ENCODE measurements at regions not wholly inside any gene's neighbourhood (a gene's known extent, or its start where the extent isn't known, plus 50 kb on each side); places are given as distances from the start of the nearest gene placed in this dataset.

- TF ChIP-seq, protein P1, sequence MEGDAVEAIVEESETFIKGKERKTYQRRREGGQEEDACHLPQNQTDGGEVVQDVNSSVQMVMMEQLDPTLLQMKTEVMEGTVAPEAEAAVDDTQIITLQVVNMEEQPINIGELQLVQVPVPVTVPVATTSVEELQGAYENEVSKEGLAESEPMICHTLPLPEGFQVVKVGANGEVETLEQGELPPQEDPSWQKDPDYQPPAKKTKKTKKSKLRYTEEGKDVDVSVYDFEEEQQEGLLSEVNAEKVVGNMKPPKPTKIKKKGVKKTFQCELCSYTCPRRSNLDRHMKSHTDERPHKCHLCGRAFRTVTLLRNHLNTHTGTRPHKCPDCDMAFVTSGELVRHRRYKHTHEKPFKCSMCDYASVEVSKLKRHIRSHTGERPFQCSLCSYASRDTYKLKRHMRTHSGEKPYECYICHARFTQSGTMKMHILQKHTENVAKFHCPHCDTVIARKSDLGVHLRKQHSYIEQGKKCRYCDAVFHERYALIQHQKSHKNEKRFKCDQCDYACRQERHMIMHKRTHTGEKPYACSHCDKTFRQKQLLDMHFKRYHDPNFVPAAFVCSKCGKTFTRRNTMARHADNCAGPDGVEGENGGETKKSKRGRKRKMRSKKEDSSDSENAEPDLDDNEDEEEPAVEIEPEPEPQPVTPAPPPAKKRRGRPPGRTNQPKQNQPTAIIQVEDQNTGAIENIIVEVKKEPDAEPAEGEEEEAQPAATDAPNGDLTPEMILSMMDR (IDR thresholded peaks at IDR 0.05; ENCODE audit: insufficient read depth, low read length, missing control alignments): no peak
- DNase-seq (ENCODE audit: low read depth, low spot score): no peak
- ChIA-PET CTCF (no interaction called here), POLR2A (no interaction called here)
- no peak overlapping the region for H3K4me3 ChIP-seq (ENCODE audit: low read depth, low read length)
Measured at GRCh38 chrX:4314586-4314985, 601.1 kb upstream of the PRKX start.

- DNase-seq (ENCODE audit: low read depth, low spot score): no peak
- no peak overlapping the region for H3K4me3 ChIP-seq (ENCODE audit: low read depth, low read length)
- ChIA-PET CTCF (no interaction called here), POLR2A (no interaction called here)
- TF ChIP-seq, protein P1 (IDR thresholded peaks at IDR 0.05; ENCODE audit: insufficient read depth, low read length, missing control alignments): no peak
Measured at GRCh38 chrX:4277122-4277521, 563.7 kb upstream of the PRKX start.

- ChIA-PET CTCF (no interaction called here), POLR2A (no interaction called here)
- DNase-seq (ENCODE audit: low read depth, low spot score): no peak
- TF ChIP-seq, protein P1 (IDR thresholded peaks at IDR 0.05; ENCODE audit: insufficient read depth, low read length, missing control alignments): no peak
- no peak overlapping the region for H3K4me3 ChIP-seq (ENCODE audit: low read depth, low read length)
Measured at GRCh38 chrX:4268676-4269075, 555.2 kb upstream of the PRKX start.

- TF ChIP-seq, protein P1 (IDR thresholded peaks at IDR 0.05; ENCODE audit: insufficient read depth, low read length, missing control alignments): no peak
- ChIA-PET CTCF (no interaction called here), POLR2A (no interaction called here)
- no peak for DNase-seq (ENCODE audit: low read depth, low spot score)
- no peak overlapping the region for H3K4me3 ChIP-seq (ENCODE audit: low read depth, low read length)
Measured at GRCh38 chrX:4265036-4265435, 551.6 kb upstream of the PRKX start.

DNA sequence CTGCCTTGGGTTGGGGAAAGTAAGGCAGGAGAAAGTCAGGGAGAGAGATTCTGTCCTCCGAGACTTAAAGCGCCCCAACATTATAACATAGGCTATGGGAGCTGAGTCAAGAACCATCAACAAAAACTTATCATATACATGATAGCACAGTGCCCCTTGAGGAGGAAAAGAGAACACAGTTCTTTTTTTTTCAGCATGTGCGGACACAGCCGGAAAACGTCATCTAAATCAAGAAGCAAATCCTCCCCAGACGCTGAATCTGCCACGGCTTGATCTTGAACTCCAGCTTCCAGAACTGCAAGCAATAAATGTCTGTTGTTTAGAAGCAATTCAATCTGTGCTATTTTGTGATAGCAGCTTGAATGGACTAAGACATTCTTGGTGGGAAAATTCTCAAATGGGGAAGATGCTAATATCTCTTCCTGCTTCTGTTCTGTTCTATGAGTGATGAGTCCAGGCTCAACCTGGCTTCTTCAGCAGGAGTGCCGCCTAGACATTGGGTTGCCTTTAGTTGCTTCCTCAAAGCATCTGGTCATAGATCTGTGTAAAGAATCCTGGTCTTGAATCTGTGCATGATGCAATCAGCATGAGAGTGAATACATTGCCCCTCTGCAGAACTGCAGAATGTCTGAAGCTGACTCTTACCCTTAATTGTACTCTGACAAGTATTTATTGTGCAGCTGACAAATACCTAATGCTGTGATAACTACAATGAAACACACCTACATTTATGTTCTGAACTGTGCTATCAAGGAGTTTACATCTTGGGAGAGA, 549.8 kb upstream of the PRKX start:
- POLR2A ChIA-PET: no interaction called here
- TF ChIP-seq, protein P1 (IDR thresholded peaks at IDR 0.05; ENCODE audit: insufficient read depth, low read length, missing control alignments): no peak
- DNase-seq (ENCODE audit: low read depth, low spot score): no peak
- CTCF ChIA-PET: no interaction called here
- H3K4me3 ChIP-seq (ENCODE audit: low read depth, low read length): no peak overlapping the region

DNA sequence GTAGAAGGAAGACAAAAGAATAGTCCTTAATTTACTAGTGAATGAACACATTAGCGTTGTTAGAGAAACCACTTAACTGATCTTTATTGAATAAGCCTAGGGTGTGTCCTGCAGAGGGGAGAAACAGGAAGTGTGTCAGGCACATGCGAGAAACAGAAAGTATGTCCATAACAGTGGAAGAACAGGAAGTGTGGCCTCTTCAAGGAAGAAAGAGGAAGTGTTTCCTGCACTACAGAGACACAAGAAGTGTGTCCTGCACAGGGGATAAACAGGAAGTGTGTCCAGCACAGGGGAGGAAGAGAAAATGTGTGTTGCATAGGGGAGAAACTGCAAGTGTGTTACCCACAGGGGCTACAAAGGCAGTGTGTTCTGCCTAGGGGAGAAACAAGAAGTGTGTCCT, 539.6 kb upstream of the PRKX start:
- ChIA-PET CTCF (no interaction called here), POLR2A (no interaction called here)
- TF ChIP-seq, protein P1 (IDR thresholded peaks at IDR 0.05; ENCODE audit: insufficient read depth, low read length, missing control alignments): no peak
- DNase-seq (ENCODE audit: low read depth, low spot score): no peak
- H3K4me3 ChIP-seq (ENCODE audit: low read depth, low read length): no peak overlapping the region

Data from AG04449 (cell line).